Peyer's patch (tissue), 4 donors: ENCODE measurements at regions not wholly inside any gene's neighbourhood (a gene's known extent, or its start where the extent isn't known, plus 50 kb on each side); places are given as distances from the start of the nearest gene placed in this dataset.
A peak's percentile ranks its signal among the peaks of the same experiment; 100 is the strongest.

Experiments
- DNase-seq, 3 donors: peaks; one replicate each; pipeline ENCODE4 v3.0.0-alpha.2; 2017 to 2019
- H3K27ac ChIP-seq, 4 donors: fragments of 200-600 bp; sonication (generic); one replicate each; pipeline ENCODE4 v1.5.1; 2016 to 2019
- H3K27me3 ChIP-seq, 2 donors: fragments of 200-600 bp; sonication (generic); one replicate each; pipeline ENCODE4 v1.5.1; 2019
- H3K36me3 ChIP-seq, 3 donors: fragments of 200-600 bp; sonication (generic); one replicate each; pipeline ENCODE4 v1.5.1; 2016 to 2019
- H3K4me1 ChIP-seq, 4 donors: fragments of 200-600 bp; sonication (generic); one replicate each; pipeline ENCODE4 v1.5.1; 2016 to 2019
- H3K4me3 ChIP-seq, 4 donors: fragments of 200-600 bp; sonication (generic); 1 replicate in 3 of 4; 2 replicates in 1 of 4; pipeline ENCODE4 v1.5.1; 2016 to 2019; ENCODE audit warnings: mild to moderate bottlenecking in 1 of 4
- H3K9me3 ChIP-seq, 4 donors: fragments of 200-600 bp; sonication (generic); one replicate each; pipeline ENCODE4 v1.5.1; 2016 to 2019; ENCODE audit warnings: mild to moderate bottlenecking in 1 of 4
- CTCF ChIP-seq, 6 experiments: fragments of 450-650 bp in 4 of 6; fragments of 200-600 bp in 2 of 6; sonication (generic) in 1 of 6; IDR thresholded peaks; one replicate each; pipeline ENCODE4 v1.5.1; 2017 to 2019; ENCODE audit warnings: antibody characterized with exemption in 6 of 6, mild to moderate bottlenecking in 3 of 6, moderate library complexity in 1 of 6
- POLR2A ChIP-seq, 2 donors: fragments of 450-650 bp; IDR thresholded peaks; one replicate each; pipeline ENCODE4 v1.5.1; 2017; ENCODE audit warnings: antibody characterized with exemption in 2 of 2, mild to moderate bottlenecking in 2 of 2, moderate library complexity in 2 of 2

GRCh38 chr4:8732681-8733243 is 138.9 kb downstream of the HMX1 start:
- no peak overlapping the region for H3K27ac ChIP-seq
- H3K4me3 ChIP-seq, result no peak overlapping the region
- no peak for TF ChIP-seq POLR2A (IDR thresholded peaks at IDR 0.05)
- TF ChIP-seq CTCF (IDR thresholded peaks at IDR 0.05), result no peak
- H3K9me3 ChIP-seq, result no peaks in the 10 kb centered on the region
- H3K36me3 ChIP-seq, result no peaks in the 10 kb centered on the region
- DNase-seq, result peak in 2 of 3 donors; percentile 27 to 30
- no peaks in the 10 kb centered on the region for H3K27me3 ChIP-seq
- no peaks in the 10 kb centered on the region for H3K4me1 ChIP-seq

- peak in 1 of 3 donors; percentile 11 for DNase-seq
- no peaks in the 10 kb centered on the region for H3K36me3 ChIP-seq
- no peaks in the 10 kb centered on the region for H3K4me1 ChIP-seq
- no peak overlapping the region for H3K27ac ChIP-seq
- no peaks in the 10 kb centered on the region for H3K27me3 ChIP-seq
- no peak overlapping the region for H3K4me3 ChIP-seq
- no peaks in the 10 kb centered on the region for H3K9me3 ChIP-seq
- TF ChIP-seq POLR2A (IDR thresholded peaks at IDR 0.05), result no peak
- TF ChIP-seq CTCF (IDR thresholded peaks at IDR 0.05), result no peak
Observed at GRCh38 chr4:8732092-8732491, 139.5 kb downstream of the CPZ start.

- H3K27me3 ChIP-seq, result no peaks in the 10 kb centered on the region
- no peak overlapping the region for H3K27ac ChIP-seq
- H3K4me3 ChIP-seq, result no peak overlapping the region
- H3K4me1 ChIP-seq, result no peaks in the 10 kb centered on the region
- H3K9me3 ChIP-seq, result no peaks in the 10 kb centered on the region
- no peak for TF ChIP-seq POLR2A (IDR thresholded peaks at IDR 0.05)
- peak in 1 of 3 donors; percentile 25 for DNase-seq
- H3K36me3 ChIP-seq, result no peaks in the 10 kb centered on the region
Observed at GRCh38 chr4:8731364-8731763, 138.8 kb downstream of the CPZ start.

- no peak overlapping the region for H3K4me3 ChIP-seq
- H3K4me1 ChIP-seq, result no peaks in the 10 kb centered on the region
- no peaks in the 10 kb centered on the region for H3K36me3 ChIP-seq
- TF ChIP-seq POLR2A (IDR thresholded peaks at IDR 0.05) (no peak), CTCF (IDR thresholded peaks at IDR 0.05) (no peak)
- no peak overlapping the region for H3K27ac ChIP-seq
- DNase-seq, result peak in 1 of 3 donors; percentile 32
- no peaks in the 10 kb centered on the region for H3K9me3 ChIP-seq
- no peaks in the 10 kb centered on the region for H3K27me3 ChIP-seq
Observed at GRCh38 chr4:8730681-8731080, 138.1 kb downstream of the CPZ start.

- no peaks in the 10 kb centered on the region for H3K4me1 ChIP-seq
- H3K9me3 ChIP-seq, result no peaks in the 10 kb centered on the region
- H3K27ac ChIP-seq, result no peak overlapping the region
- no peak for TF ChIP-seq POLR2A (IDR thresholded peaks at IDR 0.05)
- no peak for TF ChIP-seq CTCF (IDR thresholded peaks at IDR 0.05)
- DNase-seq, result peak in 1 of 3 donors; percentile 9
- no peak overlapping the region for H3K4me3 ChIP-seq
- no peaks in the 10 kb centered on the region for H3K36me3 ChIP-seq
- no peaks in the 10 kb centered on the region for H3K27me3 ChIP-seq
Observed at GRCh38 chr4:8730159-8730558, 137.6 kb downstream of the CPZ start.

GRCh38 chr4:8729408-8730149 is 137.0 kb downstream of the CPZ start:
- Histone ChIP-seq H3K4me3 (no peak overlapping the region), H3K36me3 (no peaks in the 10 kb centered on the region), H3K4me1 (no peaks in the 10 kb centered on the region), H3K27ac (no peak overlapping the region), H3K9me3 (no peaks in the 10 kb centered on the region), H3K27me3 (no peaks in the 10 kb centered on the region)
- no peak for TF ChIP-seq POLR2A (IDR thresholded peaks at IDR 0.05)
- TF ChIP-seq CTCF (IDR thresholded peaks at IDR 0.05), result no peak
- peak; percentile 4 to 34 (median 29) for DNase-seq
